ENCODE measurements at regions not wholly inside any gene's neighbourhood (a gene's known extent, or its start where the extent isn't known, plus 50 kb on each side); places are given as distances from the start of the nearest gene placed in this dataset.

DNA sequence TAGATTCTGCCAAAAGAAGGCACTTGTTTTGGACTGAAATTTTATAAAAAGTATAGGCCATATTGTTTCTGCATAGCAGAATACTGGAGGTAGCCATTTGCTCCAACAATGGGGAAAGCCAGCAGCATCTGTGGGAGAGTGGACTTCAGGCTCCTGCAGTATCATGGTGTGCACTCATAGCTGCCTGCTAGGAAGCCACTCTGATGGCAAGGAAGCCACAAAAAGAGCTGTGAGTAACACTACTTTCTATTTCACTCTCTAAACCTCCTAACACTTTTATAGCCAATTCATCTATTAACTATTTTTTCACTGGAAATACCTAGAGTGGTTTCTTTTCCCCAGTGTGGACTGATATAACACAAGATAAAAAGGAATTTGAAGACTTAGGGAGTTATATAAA lies 144.4 kb upstream of the KCNJ3 start:
- no peak overlapping the region for H3K4me3 ChIP-seq (ENCODE audit: low read depth, low read length)
- in situ Hi-C loops (cut with HindIII; ENCODE audit: low sequenced_read_pairs) = no loop called here
- TF ChIP-seq, protein P1, sequence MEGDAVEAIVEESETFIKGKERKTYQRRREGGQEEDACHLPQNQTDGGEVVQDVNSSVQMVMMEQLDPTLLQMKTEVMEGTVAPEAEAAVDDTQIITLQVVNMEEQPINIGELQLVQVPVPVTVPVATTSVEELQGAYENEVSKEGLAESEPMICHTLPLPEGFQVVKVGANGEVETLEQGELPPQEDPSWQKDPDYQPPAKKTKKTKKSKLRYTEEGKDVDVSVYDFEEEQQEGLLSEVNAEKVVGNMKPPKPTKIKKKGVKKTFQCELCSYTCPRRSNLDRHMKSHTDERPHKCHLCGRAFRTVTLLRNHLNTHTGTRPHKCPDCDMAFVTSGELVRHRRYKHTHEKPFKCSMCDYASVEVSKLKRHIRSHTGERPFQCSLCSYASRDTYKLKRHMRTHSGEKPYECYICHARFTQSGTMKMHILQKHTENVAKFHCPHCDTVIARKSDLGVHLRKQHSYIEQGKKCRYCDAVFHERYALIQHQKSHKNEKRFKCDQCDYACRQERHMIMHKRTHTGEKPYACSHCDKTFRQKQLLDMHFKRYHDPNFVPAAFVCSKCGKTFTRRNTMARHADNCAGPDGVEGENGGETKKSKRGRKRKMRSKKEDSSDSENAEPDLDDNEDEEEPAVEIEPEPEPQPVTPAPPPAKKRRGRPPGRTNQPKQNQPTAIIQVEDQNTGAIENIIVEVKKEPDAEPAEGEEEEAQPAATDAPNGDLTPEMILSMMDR (IDR thresholded peaks at IDR 0.05; ENCODE audit: low read depth, low read length) = no peak
- DNase-seq (ENCODE audit: low read depth, low spot score) = no peak

DNA sequence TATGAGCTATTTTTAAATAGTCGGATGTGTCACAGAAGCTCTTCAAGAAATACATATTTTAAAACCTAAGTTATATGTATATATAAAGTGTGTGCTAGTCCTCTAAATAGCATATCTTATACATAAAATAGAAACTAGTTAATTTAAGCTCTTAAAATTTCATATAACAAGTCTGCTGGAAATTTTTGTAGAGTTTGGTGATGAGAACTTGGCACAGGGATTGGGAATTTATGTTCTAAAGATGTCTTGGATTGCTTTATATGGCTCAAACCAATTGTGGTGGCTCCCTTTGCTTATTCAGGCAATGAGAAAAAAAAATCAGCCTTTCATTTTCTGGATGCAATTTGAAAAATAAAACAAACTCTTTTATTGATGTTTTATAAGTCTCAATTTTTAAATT lies 142.8 kb upstream of the KCNJ3 start:
- in situ Hi-C loops (cut with HindIII; ENCODE audit: low sequenced_read_pairs) = no loop called here

DNA sequence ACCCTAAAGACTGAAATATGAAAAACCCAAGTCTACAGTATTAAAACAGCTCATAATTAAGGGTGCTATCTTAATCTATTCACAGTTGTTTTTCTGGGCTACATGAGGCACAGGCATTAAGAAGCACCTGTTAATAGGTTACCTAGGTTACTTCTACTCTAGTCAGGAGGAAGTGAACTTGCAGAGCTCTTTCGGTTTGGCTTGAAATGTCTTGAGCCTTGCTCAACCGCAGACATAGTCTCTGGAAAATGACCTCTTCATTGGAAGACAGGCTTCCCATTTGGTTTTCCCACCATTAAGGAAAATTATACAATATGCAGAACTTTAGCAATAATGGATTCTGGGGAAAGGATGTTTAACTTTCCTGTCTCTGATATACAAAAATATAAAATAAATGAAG lies 142.3 kb upstream of the KCNJ3 start:
- TF ChIP-seq, protein P1 (IDR thresholded peaks at IDR 0.05; ENCODE audit: low read depth, low read length) = no peak
- DNase-seq (ENCODE audit: low read depth, low spot score) = no peak
- H3K4me3 ChIP-seq (ENCODE audit: low read depth, low read length) = no peak overlapping the region
- in situ Hi-C loops (cut with HindIII; ENCODE audit: low sequenced_read_pairs) = no loop called here

More for the DNA sequence above, 142.8 kb upstream of the KCNJ3 start:
- no peak overlapping the region for H3K4me3 ChIP-seq (ENCODE audit: low read depth, low read length)
- TF ChIP-seq, protein P1 (IDR thresholded peaks at IDR 0.05; ENCODE audit: low read depth, low read length) = no peak
- DNase-seq (ENCODE audit: low read depth, low spot score) = no peak

DNA sequence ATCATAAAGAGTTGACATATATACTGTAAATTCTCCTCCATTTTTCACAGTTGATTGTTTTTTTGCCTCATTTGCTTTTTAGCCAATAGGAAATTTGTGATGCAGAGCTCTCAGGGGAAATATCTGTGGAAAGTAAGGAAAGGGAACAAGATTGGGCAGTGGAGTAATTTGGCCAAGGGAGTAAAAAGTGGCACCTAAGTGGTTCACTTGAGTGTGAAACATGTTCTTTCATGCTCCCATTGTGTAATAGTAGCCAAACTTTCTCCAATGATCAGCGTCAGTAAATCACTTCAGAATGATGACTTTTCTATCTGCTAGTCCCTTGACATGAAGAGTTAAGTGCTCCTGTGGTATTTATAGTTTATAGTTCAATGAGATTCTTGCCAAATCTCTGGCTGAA lies 141.9 kb upstream of the KCNJ3 start:
- in situ Hi-C loops (cut with HindIII; ENCODE audit: low sequenced_read_pairs) = no loop called here
- DNase-seq (ENCODE audit: low read depth, low spot score) = no peak
- H3K4me3 ChIP-seq (ENCODE audit: low read depth, low read length) = no peak overlapping the region
- TF ChIP-seq, protein P1 (IDR thresholded peaks at IDR 0.05; ENCODE audit: low read depth, low read length) = no peak

DNA sequence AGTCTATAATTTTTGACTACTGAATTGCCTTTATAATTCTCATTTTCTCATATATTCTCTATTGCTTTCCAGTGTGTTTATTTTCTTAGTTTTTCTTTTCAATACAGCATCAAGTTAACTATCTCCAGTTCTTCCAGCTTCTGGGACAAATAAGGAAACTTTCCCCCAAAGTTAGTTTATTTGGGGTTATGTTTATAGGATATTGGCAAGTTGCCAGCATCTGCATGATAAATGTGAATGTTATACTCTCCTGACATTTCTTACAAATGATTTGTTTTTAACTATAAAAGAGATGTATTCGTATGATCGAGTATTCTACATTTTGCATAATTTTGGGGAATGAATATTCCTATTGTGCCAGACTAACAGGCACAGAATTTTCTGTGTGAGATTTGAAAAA lies 140.6 kb upstream of the KCNJ3 start:
- no peak for DNase-seq (ENCODE audit: low read depth, low spot score)
- in situ Hi-C loops (cut with HindIII; ENCODE audit: low sequenced_read_pairs) = no loop called here
- TF ChIP-seq, protein P1 (IDR thresholded peaks at IDR 0.05; ENCODE audit: low read depth, low read length) = no peak
- H3K4me3 ChIP-seq (ENCODE audit: low read depth, low read length) = no peak overlapping the region

DNA sequence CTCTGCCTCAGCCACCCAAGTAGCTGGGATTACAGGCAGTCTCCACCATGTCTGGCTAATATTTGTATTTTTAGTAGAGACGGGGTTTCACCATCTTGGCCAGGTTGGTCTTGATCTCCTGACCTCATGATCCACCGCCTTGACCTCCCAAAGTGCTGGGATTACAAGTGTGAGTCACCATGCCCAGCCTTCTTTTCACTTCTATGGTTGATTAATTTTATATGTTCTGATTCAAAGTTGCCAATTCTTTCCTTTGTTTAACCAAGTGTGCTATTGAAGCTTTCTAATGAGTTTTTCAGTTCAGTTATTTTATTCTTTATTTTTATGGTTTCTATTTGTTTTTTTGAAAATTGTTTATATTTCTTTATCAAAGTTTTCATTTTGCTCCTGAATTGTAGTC lies 133.1 kb upstream of the KCNJ3 start:
- H3K4me3 ChIP-seq (ENCODE audit: low read depth, low read length) = no peak overlapping the region
- TF ChIP-seq, protein P1 (IDR thresholded peaks at IDR 0.05; ENCODE audit: low read depth, low read length) = no peak
- DNase-seq (ENCODE audit: low read depth, low spot score) = no peak
- in situ Hi-C loops (cut with HindIII; ENCODE audit: low sequenced_read_pairs) = no loop called here

DNA sequence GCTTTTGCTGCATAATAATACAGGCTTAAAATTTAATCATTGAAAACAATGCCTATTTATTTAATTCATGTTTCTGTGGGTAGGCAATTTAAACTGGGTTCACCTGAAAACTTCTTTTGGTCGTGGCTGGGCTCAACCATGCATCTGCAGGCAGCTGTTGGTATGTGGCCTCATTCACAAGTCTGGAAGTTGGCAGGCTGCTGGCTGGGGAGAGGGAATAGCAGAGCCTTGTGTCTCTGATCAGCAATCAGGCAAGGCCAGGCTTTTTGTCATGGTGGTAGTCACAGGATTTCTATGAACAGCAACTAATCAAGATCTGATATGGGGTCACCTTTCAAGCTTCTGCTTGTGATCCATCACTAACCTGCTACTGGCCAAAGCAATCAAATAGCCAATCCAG lies 130.1 kb upstream of the KCNJ3 start:
- in situ Hi-C loops (cut with HindIII; ENCODE audit: low sequenced_read_pairs) = no loop called here
- H3K4me3 ChIP-seq (ENCODE audit: low read depth, low read length) = no peak overlapping the region
- DNase-seq (ENCODE audit: low read depth, low spot score) = no peak
- TF ChIP-seq, protein P1 (IDR thresholded peaks at IDR 0.05; ENCODE audit: low read depth, low read length) = no peak
